GM18499 (cell line): ENCODE measurements at regions not wholly inside any gene's neighbourhood (a gene's known extent, or its start where the extent isn't known, plus 50 kb on each side); places are given as distances from the start of the nearest gene placed in this dataset.

Experiments
- ATAC-seq: cut with Tn5 transposase; IDR thresholded peaks from one replicate; pipeline ENCODE4 v1.9.1; 2021; ENCODE audit warnings: moderate number of reproducible peaks; ENCODE audit not compliant: insufficient read depth, unreplicated experiment

DNA sequence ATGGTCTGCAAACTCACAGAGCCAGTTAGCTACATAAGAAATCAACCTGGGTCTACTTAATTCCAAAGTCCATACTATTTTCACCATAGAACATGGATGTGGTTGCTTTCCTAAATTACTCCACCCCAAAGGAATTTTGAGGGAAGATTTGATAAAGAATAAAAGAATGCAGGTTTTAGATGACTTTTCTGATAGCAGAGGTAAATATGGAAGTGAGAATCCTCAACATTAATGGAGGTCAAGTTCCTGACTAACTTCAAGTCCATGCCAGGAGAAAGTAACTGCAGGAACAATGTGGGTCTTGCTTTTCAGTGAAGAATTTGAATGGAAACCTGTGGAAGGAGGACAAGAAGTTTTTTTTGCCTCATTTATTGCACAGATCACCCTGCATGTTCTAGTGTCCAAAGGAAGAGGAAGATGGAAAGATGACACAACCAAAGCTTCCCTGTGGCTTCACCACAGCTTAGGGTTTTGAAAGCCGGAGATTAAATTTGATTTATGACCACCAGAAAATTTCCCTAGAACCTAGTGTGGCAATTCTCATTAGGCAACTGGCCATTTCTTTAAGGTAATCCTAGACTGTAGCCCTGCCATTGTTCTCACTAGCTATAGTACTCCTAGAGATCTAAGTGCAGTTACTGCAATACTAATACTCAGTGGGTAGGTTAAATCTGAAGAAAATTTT is 429.7 kb downstream of the RAP2B start:
- no peak for ATAC-seq

DNA sequence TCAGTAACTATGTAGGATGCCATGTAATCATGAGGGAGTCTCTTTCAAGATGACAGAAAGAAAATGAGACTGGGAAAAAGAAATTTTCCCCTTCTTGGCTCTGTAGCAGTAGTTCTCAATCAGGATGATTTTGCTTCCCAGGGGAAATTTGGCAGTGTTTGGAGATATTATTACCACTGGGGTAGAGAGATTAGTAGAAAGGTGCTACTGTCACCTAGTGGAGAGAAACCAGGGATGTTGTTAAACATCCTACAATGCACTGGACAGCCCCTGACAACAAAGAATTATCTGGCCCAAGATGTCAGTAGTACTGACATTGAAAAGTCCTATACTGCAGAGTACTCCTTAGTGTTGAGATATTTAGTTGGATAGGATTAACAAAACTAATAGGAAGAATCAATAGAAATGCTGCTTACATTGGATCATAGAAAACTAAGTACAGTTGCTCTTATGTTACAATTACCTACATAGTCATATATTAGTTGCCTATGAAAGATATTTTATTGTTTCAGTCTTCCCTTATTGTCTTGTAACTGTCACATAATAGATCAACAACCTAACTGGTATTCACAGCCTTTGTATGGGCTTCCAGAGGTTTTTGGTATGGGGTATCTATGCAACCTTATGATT is 433.3 kb downstream of the RAP2B start:
- no peak for ATAC-seq

DNA sequence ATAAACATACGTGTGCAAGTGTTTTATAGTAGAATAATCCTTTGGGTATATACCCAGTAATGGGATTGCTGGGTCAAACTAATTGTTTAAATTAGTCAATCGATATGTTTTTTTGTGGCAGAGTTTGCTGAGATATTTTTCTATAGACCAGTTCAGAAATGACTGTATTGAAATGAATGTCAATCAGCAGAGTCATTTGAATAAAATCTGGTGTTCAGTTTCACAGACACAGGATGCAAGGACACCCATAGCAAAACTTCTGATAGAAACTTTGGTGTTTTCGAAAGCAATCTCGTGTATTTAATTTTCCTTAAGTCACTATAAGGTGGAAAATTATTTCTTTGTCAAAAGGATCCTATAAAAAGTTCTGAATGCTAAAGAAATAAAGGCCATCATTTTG is 434.4 kb downstream of the RAP2B start:
- ATAC-seq, result no peak

DNA sequence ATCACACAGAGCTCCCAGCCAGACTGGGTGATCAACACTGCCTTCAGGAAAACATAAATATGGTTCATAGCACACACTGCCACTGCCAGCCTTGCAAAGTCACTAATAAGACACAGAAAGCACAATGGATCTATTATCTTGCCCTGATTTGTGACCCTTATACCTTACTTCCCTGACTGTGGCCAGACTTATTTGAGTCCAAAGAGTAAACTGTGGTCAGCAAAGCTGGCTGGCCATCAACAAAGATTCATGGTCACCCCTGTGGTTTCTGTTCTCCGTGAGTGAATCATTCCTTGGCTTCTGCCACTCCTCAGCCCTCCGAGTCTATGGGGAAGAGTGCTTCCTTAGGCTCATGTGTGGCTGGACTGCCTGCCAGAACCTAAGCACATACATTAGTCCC is 437.7 kb downstream of the RAP2B start:
- no peak for ATAC-seq

GRCh38 chr3:153600896-153601295 is 438.9 kb downstream of the RAP2B start:
- no peak for ATAC-seq

DNA sequence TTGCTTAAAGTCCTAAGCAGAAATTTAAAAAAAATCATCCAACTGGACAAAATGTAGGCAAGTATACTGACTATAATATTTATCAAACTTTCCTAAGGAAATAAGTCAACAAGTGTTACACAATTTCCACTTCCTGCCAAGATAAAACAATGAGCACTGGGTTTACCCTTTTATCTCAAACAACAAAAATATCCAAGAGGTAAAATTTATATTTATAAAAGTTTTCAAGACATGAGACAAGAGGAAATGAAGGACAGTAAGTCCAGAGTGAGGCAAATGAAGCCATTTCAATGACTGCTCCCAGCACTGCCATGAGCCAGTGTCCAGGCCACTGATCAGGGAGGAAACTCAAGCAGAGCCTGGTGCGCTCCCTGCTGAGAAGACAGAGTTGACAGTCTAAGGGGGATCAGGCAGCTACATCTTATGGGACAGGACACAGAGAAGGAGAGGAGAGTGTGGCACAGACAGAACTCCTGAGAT is 439.4 kb downstream of the RAP2B start:
- ATAC-seq, result no peak

DNA sequence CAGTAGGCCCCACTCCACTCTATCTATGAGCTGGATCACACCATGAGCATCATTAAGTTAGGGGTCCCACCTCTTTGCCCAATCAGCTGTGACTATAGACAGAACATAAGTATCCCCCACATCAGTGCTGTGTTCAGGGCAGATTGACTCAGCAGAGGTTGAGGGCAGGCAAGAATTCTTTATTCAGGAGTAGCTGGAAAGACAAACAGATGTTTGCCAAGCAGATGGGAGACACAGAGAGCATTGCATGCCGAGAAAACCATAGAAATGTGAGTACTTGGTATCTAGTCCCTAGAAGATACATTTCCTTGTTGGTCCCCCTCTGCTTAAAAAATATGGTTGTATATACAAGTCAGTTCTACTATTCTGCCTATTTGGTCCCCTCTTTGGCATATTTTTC is 440.8 kb downstream of the RAP2B start:
- no peak for ATAC-seq

DNA sequence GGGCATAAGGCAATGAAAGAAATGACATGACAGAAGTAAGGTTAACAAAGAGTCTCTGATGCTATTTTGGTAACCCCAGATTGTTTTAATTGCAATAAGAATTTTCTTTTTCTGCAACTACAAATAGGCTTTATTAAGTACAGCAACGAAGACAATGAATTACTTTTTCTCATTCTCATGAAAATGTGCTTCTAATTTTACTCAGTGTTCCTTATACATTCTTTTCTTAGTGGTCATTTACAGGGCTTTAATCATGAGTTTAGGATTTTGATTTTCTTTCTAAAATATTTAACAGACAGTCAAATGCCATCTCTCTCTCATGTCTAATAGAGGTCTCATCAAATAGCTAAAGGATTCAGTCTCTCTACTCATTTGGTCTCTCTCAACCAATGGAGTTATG is 452.1 kb downstream of the RAP2B start:
- ATAC-seq, result no peak

- no peak for ATAC-seq
These were observed 452.5 kb downstream of the RAP2B start for GRCh38 chr3:153614563-153614962.

GRCh38 chr3:153615863-153616262 is 453.8 kb downstream of the RAP2B start:
- ATAC-seq, result no peak

DNA sequence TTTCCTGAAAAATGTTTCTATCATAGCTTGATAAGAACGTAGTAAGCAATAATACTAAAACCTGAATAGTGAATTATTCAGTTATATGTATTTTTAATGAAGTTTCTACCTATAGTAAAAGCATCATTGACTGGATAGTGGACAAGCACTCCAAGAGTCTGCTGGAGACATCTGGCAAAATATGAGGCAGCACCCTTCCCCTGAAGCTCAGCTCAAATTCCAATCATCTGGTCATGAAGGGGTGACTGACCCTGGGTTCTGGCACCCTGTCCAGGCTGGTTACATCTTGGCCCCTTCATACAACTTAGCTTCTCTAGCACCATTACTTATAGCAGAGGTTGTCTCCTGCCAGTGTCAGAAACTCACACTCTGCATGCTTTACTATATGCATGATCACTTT is 455.4 kb downstream of the RAP2B start:
- ATAC-seq, result no peak

DNA sequence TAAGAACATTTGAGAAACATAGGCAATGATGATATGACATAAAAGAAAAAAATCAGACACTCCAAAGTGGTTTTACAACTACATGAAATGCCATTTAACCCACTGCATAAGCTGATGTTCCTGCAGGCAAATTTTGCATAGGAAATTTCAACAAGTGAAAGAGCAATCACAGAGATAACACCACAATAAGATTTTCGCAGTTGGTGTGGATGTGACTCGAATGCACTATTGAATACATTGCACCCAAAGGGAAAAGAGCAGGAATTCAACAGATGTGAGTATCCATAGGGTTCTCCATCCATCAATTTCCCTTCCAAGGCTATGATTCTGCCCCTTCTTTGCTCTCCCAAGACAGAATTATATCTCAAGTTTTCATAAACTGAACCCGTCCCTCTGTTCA is 456.1 kb downstream of the RAP2B start:
- no peak for ATAC-seq

DNA sequence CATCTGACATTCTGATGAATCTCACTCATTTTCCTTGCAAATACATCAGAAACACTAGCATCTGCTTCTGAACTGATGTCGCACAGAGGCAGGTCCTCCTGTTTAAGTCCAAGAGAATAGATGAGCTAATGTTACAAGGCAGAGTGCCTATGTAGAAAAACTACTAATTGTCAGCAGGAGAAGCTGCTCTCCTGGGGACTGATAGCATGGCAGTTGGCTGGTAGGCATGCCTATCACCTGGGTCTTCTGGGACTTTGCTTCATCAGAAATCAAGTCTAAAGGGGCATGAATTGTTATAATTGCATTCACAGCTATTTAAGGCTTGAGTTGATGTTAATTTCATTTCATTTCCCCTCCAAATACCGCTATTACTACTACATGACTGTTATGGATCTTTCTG is 457.2 kb downstream of the RAP2B start:
- ATAC-seq, result no peak

DNA sequence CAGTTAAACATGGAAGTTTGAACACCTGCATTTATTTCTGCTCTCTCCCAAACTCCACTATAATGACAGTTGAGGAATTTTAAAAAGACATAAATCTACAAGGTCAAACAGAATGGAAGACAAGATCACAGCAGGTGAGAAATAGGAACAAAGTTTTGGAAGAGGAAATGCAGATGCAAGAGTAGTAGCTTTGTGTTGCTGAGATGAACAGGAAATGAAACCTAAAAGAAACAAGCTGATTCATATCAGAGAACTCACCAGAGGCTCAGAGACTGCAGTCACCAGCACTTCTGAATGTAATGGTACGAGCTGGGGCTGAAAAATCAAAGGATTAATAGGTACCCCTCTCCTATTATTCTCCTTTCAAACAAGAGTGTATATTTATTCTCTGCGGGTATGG is 459.9 kb downstream of the RAP2B start:
- ATAC-seq, result peak; percentile 97

GRCh38 chr3:153623834-153624233 is 461.8 kb downstream of the RAP2B start:
- no peak for ATAC-seq

GRCh38 chr3:153624310-153625030 is 462.4 kb downstream of the RAP2B start:
- ATAC-seq, result no peak

GRCh38 chr3:153625506-153625905 is 463.5 kb downstream of the RAP2B start:
- no peak for ATAC-seq

- ATAC-seq, result no peak
These were observed 464.1 kb downstream of the RAP2B start for GRCh38 chr3:153626158-153626557.

GRCh38 chr3:153628591-153628990 is 466.6 kb downstream of the RAP2B start:
- no peak for ATAC-seq

DNA sequence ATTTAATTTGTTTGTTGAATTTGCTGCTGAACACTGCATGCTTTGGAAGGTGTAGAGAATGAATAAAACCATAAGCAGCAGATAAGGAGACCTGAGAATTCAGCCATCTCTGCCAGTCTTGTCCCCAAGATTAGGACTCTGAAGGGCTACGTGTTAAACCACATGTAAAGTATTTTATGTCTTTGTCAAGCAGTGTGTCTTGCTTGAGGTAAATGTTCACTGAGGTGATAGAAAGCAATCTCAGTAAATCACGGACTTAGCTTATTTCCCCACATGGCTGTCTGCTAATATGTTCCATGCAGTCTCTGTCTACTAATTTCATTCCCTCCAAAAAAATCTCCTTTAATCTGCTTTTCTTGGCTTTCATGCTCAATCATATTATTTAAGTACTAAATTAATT is 467.1 kb downstream of the RAP2B start:
- ATAC-seq, result no peak

- no peak for ATAC-seq
These were observed 469.1 kb downstream of the RAP2B start for GRCh38 chr3:153631102-153631501.

- no peak for ATAC-seq
These were observed 469.6 kb downstream of the RAP2B start for GRCh38 chr3:153631664-153632063.
